Activated T-cell treated with anti-CD3 and anti-CD28 coated beads, Interleukin-2, amount 50 U/mL, for 4 hours (primary cell): ENCODE measurements at regions not wholly inside any gene's neighbourhood (a gene's known extent, or its start where the extent isn't known, plus 50 kb on each side); places are given as distances from the start of the nearest gene placed in this dataset.
A peak's percentile ranks its signal among the peaks of the same experiment; 100 is the strongest.

Experiments used
- ATAC-seq, 2 donors: fragments of 200-7000 bp; cut with Tn5 transposase; one replicate each; pipeline ENCODE4 v1.10.0; 2021
- DNase-seq: peaks from one replicate; pipeline ENCODE4 v3.0.0-alpha.2; 2020
- H3K27me3 Mint-ChIP-seq: one replicate; pipeline ENCODE4 v1.8.0; 2021; ENCODE audit warnings: low read depth, mixed read lengths
- H3K36me3 Mint-ChIP-seq: one replicate; pipeline ENCODE4 v1.8.0; 2022; ENCODE audit warnings: mixed read lengths; ENCODE audit not compliant: insufficient read depth
- H3K4me1 Mint-ChIP-seq: one replicate; pipeline ENCODE4 v1.8.0; 2021; ENCODE audit warnings: low read depth, mixed read lengths
- H3K4me3 Mint-ChIP-seq: one replicate; pipeline ENCODE4 v1.8.0; 2021; ENCODE audit warnings: mild to moderate bottlenecking, moderate library complexity, mixed read lengths
- H3K9me3 Mint-ChIP-seq: one replicate; pipeline ENCODE4 v1.8.0; 2021; ENCODE audit warnings: mixed read lengths

- ATAC-seq, result no peak
- no peak overlapping the region for H3K4me3 Mint-ChIP-seq
- no peaks in the 10 kb centered on the region for H3K4me1 Mint-ChIP-seq
- no peak for DNase-seq
- peaks cover 8% of the 10 kb centered on the region for H3K9me3 Mint-ChIP-seq
- no peaks in the 10 kb centered on the region for H3K36me3 Mint-ChIP-seq
- H3K27me3 Mint-ChIP-seq, result no peaks in the 10 kb centered on the region
These were observed 133.5 kb upstream of the KL start for GRCh38 chr13:32882691-32883090.

GRCh38 chr13:32883474-32883873, 132.7 kb upstream of the KL start:
- H3K4me1 Mint-ChIP-seq, result no peaks in the 10 kb centered on the region
- DNase-seq (no peak), ATAC-seq (no peak)
- peaks cover 8% of the 10 kb centered on the region for H3K9me3 Mint-ChIP-seq
- H3K4me3 Mint-ChIP-seq, result no peak overlapping the region
- H3K36me3 Mint-ChIP-seq, result no peaks in the 10 kb centered on the region
- H3K27me3 Mint-ChIP-seq, result no peaks in the 10 kb centered on the region

GRCh38 chr13:32887617-32888016, 128.6 kb upstream of the KL start:
- Mint-ChIP-seq H3K4me3 (no peak overlapping the region), H3K9me3 (peaks cover 8% of the 10 kb centered on the region), H3K36me3 (no peaks in the 10 kb centered on the region), H3K27me3 (no peaks in the 10 kb centered on the region), H3K4me1 (no peaks in the 10 kb centered on the region)
- DNase-seq (no peak), ATAC-seq (no peak)

- ATAC-seq (no peak), DNase-seq (no peak)
- Mint-ChIP-seq H3K4me3 (no peak overlapping the region), H3K9me3 (peaks cover 8% of the 10 kb centered on the region), H3K4me1 (no peaks in the 10 kb centered on the region), H3K36me3 (no peaks in the 10 kb centered on the region), H3K27me3 (peaks cover 3% of the 10 kb centered on the region)
These were observed 126.1 kb upstream of the KL start for GRCh38 chr13:32889986-32890565.

- H3K9me3 Mint-ChIP-seq, result no peaks in the 10 kb centered on the region
- no peak for ATAC-seq
These were observed 123.0 kb upstream of the KL start for GRCh38 chr13:32893176-32893575.

GRCh38 chr13:32894589-32895001, 121.6 kb upstream of the KL start:
- no peaks in the 10 kb centered on the region for H3K4me1 Mint-ChIP-seq
- no peak overlapping the region for H3K4me3 Mint-ChIP-seq
- DNase-seq (no peak), ATAC-seq (no peak)
- H3K9me3 Mint-ChIP-seq, result no peaks in the 10 kb centered on the region
- no peaks in the 10 kb centered on the region for H3K36me3 Mint-ChIP-seq
- H3K27me3 Mint-ChIP-seq, result peaks cover 5% of the 10 kb centered on the region

More at GRCh38 chr13:32893176-32893575, 123.0 kb upstream of the KL start:
- no peak for DNase-seq
- Mint-ChIP-seq H3K36me3 (no peaks in the 10 kb centered on the region), H3K27me3 (peaks cover 5% of the 10 kb centered on the region), H3K4me1 (no peaks in the 10 kb centered on the region), H3K4me3 (no peak overlapping the region)

GRCh38 chr13:32895296-32895695, 120.9 kb upstream of the KL start:
- no peaks in the 10 kb centered on the region for H3K9me3 Mint-ChIP-seq
- no peaks in the 10 kb centered on the region for H3K4me1 Mint-ChIP-seq
- H3K4me3 Mint-ChIP-seq, result no peak overlapping the region
- ATAC-seq, result no peak
- no peaks in the 10 kb centered on the region for H3K36me3 Mint-ChIP-seq
- peaks cover 5% of the 10 kb centered on the region for H3K27me3 Mint-ChIP-seq
- DNase-seq, result no peak

- no peak for ATAC-seq
- Mint-ChIP-seq H3K4me1 (no peaks in the 10 kb centered on the region), H3K27me3 (peaks cover 5% of the 10 kb centered on the region), H3K9me3 (no peaks in the 10 kb centered on the region), H3K36me3 (no peaks in the 10 kb centered on the region), H3K4me3 (no peak overlapping the region)
- DNase-seq, result no peak
These were observed 118.9 kb upstream of the KL start for GRCh38 chr13:32897296-32897695.

- H3K36me3 Mint-ChIP-seq, result no peaks in the 10 kb centered on the region
These were observed 114.0 kb upstream of the KL start for GRCh38 chr13:32902029-32902780.

GRCh38 chr13:32902874-32903273, 113.3 kb upstream of the KL start:
- no peaks in the 10 kb centered on the region for H3K36me3 Mint-ChIP-seq
- H3K4me1 Mint-ChIP-seq, result peaks cover 11% of the 10 kb centered on the region
- ATAC-seq (no peak), DNase-seq (no peak)
- H3K9me3 Mint-ChIP-seq, result no peaks in the 10 kb centered on the region
- H3K4me3 Mint-ChIP-seq, result no peak overlapping the region
- H3K27me3 Mint-ChIP-seq, result peaks cover 3% of the 10 kb centered on the region

More at GRCh38 chr13:32902029-32902780, 114.0 kb upstream of the KL start:
- H3K27me3 Mint-ChIP-seq, result peaks cover 3% of the 10 kb centered on the region
- no peak overlapping the region for H3K4me3 Mint-ChIP-seq
- H3K9me3 Mint-ChIP-seq, result no peaks in the 10 kb centered on the region
- DNase-seq, result no peak
- ATAC-seq, result no peak
- H3K4me1 Mint-ChIP-seq, result peaks cover 11% of the 10 kb centered on the region

GRCh38 chr13:32903720-32904119, 112.5 kb upstream of the KL start:
- DNase-seq, result no peak
- peaks cover 11% of the 10 kb centered on the region for H3K4me1 Mint-ChIP-seq
- H3K36me3 Mint-ChIP-seq, result no peaks in the 10 kb centered on the region
- no peak for ATAC-seq
- H3K9me3 Mint-ChIP-seq, result no peaks in the 10 kb centered on the region
- no peak overlapping the region for H3K4me3 Mint-ChIP-seq
- peaks cover 3% of the 10 kb centered on the region for H3K27me3 Mint-ChIP-seq

GRCh38 chr13:32904266-32904665, 112.0 kb upstream of the KL start:
- H3K4me3 Mint-ChIP-seq, result no peak overlapping the region
- H3K4me1 Mint-ChIP-seq, result peaks cover 11% of the 10 kb centered on the region
- H3K9me3 Mint-ChIP-seq, result no peaks in the 10 kb centered on the region
- H3K36me3 Mint-ChIP-seq, result no peaks in the 10 kb centered on the region
- ATAC-seq (no peak), DNase-seq (no peak)
- H3K27me3 Mint-ChIP-seq, result peaks cover 3% of the 10 kb centered on the region

- ATAC-seq, result peak; percentile 91
- DNase-seq, result no peak
- Mint-ChIP-seq H3K9me3 (no peaks in the 10 kb centered on the region), H3K4me3 (no peak overlapping the region), H3K4me1 (peaks cover 11% of the 10 kb centered on the region), H3K27me3 (peaks cover 3% of the 10 kb centered on the region), H3K36me3 (no peaks in the 10 kb centered on the region)
These were observed 111.0 kb upstream of the KL start for GRCh38 chr13:32905063-32905863.

- Mint-ChIP-seq H3K4me1 (peaks cover 11% of the 10 kb centered on the region), H3K4me3 (no peak overlapping the region), H3K9me3 (no peaks in the 10 kb centered on the region), H3K27me3 (peaks cover 3% of the 10 kb centered on the region), H3K36me3 (no peaks in the 10 kb centered on the region)
- no peak for ATAC-seq
- DNase-seq, result no peak
These were observed 110.4 kb upstream of the KL start for GRCh38 chr13:32905864-32906180.

- Mint-ChIP-seq H3K4me1 (peaks cover 11% of the 10 kb centered on the region), H3K9me3 (no peaks in the 10 kb centered on the region), H3K36me3 (no peaks in the 10 kb centered on the region), H3K27me3 (peaks cover 3% of the 10 kb centered on the region), H3K4me3 (no peak overlapping the region)
- ATAC-seq (no peak), DNase-seq (no peak)
These were observed 109.0 kb upstream of the KL start for GRCh38 chr13:32907211-32907610.
